GM19467 (cell line): ENCODE measurements at regions not wholly inside any gene's neighbourhood (a gene's known extent, or its start where the extent isn't known, plus 50 kb on each side); places are given as distances from the start of the nearest gene placed in this dataset.
"Not testable (repeated sequence)": the region's sequence is repeated elsewhere in the genome, so short reads cannot be mapped to it uniquely, and the experiment has no call there.

Experiments
- ATAC-seq: cut with Tn5 transposase; IDR thresholded peaks from one replicate; pipeline ENCODE4 v1.9.1; 2021; ENCODE audit warnings: mild to moderate bottlenecking, moderate library complexity; ENCODE audit not compliant: unreplicated experiment

DNA sequence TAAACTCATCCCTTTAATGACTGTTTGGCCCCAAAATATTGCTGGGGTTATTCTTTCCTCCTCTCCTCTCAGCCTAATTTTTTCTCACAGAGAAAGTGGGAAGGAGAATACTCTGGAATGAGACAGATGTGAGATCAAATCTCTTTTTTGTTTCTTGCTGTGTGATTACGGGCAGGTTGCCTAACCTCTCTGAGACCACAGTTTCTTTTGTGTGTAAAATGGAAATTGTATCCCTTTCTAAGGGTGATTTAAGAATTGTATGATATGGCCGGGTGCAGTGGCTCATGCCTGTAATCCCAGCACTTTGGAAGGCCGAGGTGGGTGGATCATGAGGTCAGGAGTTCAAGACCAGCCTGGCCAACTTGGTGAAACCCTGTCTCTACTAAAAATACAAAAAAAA lies 111.5 kb upstream of the MRPS22 start:
- ATAC-seq = not testable (repeated sequence)

DNA sequence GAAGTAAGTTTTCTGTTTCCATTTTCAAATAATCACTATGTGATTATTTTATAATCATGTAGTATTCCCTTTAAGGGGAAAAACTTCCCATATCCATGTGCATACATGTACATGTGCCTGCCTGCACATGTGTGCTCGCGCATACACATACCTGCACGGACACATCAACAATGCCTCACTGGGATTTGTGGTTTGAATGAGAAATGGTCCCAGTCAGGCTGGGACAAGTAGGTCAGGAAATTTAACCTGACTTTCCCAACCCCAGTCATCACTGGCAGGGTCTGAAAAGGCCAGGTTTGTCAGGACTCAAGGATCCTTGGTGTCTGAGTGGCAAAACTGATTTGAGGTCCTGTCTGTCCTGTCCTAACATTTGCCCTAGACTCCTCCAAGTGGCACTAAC lies 109.3 kb upstream of the MRPS22 start:
- ATAC-seq = no peak

DNA sequence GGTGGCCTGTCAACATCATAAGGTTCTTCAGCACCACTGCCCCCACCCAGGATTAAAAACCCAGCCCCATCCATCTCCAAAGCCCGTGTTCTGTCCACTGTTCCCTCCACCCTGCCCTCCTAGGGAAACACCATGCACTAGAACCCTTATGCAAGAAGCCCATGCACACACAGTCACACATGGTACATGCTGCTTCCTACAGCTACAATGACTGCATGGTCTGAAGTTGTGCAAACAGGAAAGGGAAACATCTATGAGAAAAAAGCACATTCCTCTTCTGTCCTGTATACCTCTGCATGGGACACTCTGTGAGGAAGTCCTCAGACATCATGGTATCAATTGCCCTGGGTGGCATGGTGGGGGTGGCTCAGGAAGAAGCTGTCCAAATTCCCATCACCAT lies 108.6 kb upstream of the MRPS22 start:
- ATAC-seq = no peak

DNA sequence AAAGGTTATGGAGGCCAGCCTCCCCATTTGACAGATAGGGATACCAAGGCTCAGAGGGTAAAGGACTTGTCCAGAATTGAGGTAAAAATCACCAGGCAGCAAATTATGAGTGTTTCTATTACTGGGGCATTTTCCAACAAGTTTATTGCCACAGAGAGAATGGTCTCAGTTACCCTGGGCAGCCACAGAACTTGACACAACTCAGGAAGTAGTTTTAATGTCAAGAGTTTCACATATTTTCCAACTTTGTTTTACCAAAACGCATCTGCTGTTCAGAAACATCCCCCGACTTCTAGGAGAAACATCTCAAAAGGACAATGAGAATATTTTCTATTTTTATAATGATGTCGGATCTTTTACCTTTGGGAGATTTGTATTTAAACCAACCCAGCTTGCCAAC lies 107.5 kb upstream of the MRPS22 start:
- ATAC-seq = no peak

DNA sequence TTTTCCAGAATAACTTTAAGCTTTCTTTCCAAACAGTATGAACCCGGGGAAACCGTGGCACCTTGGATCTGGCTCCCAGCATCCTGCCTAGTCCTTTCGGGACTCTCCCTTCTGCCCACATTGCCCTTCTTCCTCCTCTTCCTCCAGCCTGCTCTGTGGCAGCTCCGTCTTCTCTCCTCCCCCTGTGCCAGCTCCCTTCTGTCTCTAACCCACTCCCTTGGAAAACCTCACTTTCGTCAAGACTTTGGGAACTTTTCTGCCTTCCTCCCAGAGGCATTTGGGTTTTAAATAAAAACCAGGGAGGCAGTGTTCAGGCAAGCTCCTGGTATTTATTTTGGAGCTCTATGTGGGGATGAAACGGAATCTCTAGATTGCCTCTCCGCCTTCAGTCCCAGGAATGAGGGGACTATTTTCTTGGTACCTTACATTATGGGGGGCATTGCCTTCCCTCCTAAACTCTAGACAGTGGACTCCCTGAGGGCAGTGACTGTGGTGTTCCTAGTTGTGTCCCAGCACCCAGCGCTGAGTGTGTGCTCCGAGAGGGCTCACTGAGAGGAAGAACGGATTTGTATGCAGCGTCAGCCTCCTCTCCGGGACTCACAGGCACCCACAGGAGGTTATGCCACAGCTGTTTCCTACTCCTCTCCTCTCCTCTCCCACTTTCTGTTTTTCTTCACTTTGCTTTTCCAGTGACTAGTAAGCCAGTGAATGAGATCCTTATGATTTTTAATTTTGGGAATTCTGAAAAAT lies 105.4 kb upstream of the MRPS22 start:
- no peak for ATAC-seq

- ATAC-seq = no peak
These were observed 104.3 kb upstream of the MRPS22 start for GRCh38 chr3:139239550-139239949.

DNA sequence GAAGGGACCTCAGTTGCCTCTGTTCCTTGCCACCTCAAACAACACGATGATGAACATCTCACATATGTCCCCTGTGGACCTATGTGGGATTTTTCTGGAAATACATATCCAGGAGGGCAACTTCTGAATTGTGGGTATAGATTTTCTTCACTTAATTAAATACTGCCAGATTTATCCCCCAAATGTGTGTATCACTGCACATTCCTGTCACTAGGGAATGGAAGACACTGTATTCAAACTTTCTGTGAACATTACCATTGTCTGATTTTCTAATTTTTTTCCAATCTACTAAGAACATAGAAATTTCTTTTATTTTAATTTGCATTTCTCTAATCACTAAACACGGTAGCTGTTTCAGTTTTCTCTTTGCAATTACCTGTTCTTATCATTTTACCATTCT lies 102.0 kb upstream of the MRPS22 start:
- ATAC-seq = no peak

DNA sequence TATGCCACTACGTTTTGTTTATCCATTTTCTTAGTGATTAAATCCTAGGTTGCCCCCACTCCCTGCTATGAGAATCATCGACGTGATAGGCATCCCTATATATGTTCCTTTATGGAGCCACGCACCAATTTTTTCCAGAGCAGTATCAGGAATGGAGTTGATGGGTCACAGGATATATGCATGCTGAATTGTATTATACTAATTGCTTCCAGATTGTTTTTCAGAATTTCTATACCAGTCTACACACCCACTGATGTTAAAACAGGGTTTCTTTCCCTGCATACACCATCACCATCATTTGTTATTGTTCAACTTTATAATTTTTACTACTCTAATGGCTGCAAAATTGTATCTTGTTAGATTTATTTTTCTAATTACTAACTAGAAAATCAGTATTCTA lies 100.1 kb upstream of the MRPS22 start:
- no peak for ATAC-seq

DNA sequence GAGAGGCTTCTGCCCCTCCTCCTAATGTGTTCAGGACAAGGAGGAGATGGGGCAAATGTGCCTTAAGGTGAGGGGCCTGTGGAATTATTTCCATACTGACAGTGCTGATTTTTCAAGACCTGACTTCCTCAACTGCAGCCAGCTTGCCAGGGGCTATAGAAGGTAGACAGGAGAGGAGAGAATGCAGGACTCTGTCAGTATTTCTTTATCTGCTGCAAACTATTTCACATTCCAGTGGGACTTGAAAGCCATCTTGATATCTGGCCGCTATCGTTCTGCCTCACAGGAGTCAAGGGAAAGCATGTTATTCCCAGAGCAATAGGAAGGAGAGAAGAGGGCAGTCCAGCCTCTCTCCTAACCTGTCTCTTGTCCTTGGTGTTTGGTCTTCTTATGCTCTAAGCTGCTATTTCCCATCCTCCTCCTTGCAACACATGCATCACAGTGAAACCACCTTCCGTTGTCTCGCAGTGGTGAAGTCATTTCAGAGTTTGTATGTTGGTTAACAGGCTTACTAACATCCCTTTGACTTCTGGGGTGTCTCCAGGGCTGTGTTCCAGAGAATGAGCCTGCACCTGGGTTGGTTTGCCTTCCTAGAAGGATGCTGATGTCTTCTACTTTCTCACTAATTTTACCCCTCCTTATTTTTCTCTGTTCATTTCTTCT lies 95.1 kb upstream of the MRPS22 start:
- no peak for ATAC-seq

DNA sequence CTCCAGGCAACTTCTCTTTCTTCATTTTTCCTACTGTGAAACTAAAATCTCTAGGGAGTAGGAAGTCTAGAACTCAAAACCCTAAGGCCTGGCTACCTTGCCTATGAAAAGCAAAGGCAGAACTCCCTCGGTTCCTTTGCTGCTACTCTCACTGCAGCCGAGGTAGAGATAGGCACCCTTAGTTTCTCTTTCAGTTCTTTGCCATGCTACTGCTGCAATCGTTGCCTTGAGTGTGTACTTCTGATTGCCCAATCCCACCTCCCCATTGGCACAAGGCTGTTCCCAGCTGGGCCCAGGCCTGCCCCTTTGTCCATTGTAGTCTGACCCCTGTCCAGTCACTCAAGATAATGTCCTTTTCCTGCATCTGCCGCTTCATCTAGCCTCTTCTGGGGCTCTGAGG lies 92.3 kb upstream of the MRPS22 start:
- ATAC-seq = no peak

GRCh38 chr3:139252719-139253118 lies 91.1 kb upstream of the MRPS22 start:
- ATAC-seq = no peak

- ATAC-seq = no peak
These were observed 85.5 kb upstream of the MRPS22 start for GRCh38 chr3:139258276-139258675.

DNA sequence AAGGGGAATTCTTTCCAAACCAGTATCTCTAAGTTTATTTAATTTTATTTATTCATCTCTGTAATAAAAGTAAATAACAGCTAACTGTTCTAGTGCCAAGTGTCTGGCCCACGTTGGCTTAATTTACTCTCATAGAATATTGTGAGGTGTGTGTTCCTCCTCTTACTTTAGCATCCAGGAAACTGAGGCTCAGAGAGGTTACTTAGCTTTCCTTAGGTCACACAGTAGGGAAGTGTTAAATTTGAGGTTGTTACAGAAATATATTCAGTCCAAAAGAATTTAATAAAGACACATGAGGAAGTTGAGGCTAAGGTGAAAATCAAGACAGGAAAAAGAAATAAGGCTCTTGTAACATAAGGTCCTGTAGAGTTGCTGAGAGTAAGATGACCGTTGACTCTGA lies 84.4 kb upstream of the MRPS22 start:
- ATAC-seq = no peak

DNA sequence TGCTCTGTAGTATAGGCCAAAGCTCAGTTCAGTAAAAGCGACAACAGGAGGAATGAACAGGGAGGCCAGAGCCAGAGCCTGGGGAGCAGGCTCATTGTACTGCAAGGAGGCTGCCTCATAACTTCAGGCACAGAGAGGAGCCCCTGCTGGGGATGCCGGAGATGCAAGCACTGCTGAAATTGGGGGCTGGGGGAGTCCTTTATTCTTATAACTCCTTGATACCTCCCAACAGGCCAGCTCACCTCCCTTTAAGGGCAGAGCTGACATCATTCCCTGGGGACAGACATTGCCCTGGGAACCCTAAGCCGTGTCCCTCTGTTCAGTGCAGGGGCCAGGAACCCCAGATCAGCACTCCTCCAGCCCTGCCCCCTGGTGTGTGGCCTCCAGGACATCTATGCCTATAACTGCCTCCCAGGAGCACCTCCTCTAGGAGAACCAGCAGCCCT lies 83.8 kb upstream of the MRPS22 start:
- no peak for ATAC-seq

DNA sequence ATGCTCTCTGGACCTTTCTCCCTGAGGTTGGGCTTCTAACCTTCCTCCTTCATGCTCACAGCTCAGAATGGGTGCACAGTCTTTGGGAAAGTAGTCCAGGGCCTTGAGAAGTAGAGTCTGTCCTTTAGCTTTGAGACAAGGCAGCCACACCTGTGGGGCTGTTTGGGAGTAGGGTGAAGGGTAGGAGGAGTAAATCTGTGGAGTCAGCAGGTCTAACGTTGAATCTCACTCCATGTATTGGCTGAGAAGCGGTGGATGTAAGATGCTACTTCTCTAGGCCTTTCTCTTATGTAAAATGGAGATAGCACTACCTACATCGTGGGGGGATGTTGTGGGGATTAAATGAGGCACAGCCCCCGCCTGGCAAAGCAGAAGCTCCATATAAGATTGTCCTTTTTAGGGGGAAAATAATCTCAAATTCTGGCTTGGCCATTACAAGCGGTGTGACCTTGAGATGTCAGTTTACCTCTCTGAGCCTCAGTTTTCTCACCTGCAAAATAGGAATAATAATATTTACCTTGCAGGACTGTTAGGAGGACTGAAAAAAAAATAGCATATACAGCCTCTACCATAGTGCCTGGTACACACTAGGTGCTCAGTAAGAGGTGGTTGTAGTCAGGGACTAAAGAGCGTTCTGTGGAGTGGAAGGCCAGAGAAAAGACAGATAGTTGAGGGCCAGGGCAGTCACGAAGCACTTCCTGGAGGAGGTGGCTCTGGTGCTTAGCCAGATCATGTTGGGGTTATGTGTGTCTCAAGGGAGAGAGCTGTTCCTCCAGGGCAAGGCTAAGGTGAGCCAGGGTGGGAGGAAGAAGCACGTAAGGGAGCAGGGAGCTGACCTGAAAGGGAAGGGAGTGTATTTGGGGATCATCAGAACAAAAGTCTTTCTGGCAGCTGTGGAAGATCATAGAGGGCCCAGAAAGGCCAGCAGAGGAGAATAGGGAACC lies 82.8 kb upstream of the MRPS22 start:
- no peak for ATAC-seq

- no peak for ATAC-seq
These were observed 81.8 kb upstream of the MRPS22 start for GRCh38 chr3:139261754-139262586.

- ATAC-seq = no peak
These were observed 80.0 kb upstream of the MRPS22 start for GRCh38 chr3:139263798-139264197.

- ATAC-seq = no peak
These were observed 79.4 kb upstream of the MRPS22 start for GRCh38 chr3:139264375-139264774.

DNA sequence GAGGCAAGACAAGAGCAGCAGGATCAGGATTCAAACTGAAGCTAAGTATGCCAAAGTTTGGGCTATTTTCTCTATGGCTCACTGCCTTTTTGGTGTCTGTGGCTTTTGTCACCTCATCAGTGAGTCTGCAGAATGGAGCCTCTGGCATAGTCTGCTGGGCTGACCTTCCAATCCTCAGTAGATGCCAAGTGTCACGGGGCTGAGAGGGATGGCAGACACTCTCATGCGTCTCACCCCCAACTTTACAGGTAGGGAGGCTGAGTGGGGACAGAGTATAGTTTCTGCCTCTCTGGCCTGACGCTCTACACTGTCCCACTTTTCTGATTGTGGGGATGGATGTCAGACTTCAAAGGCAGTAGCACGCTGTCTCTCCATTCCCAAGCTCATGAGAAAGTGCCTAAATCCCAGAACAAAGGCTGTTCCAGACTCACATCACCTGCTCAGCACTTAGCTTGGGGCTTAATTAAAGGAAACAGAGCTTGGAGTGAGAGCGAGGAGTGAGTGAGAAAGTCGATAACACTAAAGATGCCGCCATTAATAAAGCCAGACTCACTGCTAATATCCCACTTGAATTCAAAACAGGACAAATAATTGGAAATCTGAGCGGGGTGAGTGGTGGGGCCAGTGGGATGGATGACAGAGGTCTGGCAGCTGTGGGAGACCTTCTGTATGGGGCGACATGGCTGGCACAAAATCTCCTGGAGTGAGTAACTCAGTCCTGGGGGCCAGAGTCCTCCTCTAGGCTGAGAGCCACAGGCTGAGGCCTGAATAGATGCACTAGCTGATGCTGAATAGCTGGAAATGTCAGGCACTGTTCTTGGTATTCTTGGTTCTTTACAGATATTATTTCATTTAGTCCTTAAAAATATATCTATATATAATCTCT lies 78.4 kb upstream of the MRPS22 start:
- ATAC-seq = no peak
